Neural cell (in vitro differentiated cells): ENCODE measurements at regions not wholly inside any gene's neighbourhood (a gene's known extent, or its start where the extent isn't known, plus 50 kb on each side); places are given as distances from the start of the nearest gene placed in this dataset.

ENCODE experiments used
- H2AFZ ChIP-seq: fragments of 200-600, 300-800 bp; sonication (generic), shearing (Covaris generic); 2 replicates; pipeline ENCODE4 v1.6.0; 2014; ENCODE audit warnings: low read depth, mild to moderate bottlenecking, antibody characterized with exemption, low read length, moderate library complexity
- H3F3A ChIP-seq: fragments of 200-600 bp; shearing (Covaris generic); 2 replicates; pipeline ENCODE4 v1.6.1; 2016; ENCODE audit warnings: mild to moderate bottlenecking, moderate library complexity, mixed read lengths, antibody characterized with exemption, low read length; ENCODE audit not compliant: insufficient read depth, poor library complexity, severe bottlenecking
- H3K27ac ChIP-seq: fragments of 200-600, 300-800 bp; sonication (generic), shearing (Covaris generic); 2 replicates; pipeline ENCODE4 v1.5.1; 2014; ENCODE audit warnings: mild to moderate bottlenecking, low read length, moderate library complexity
- H3K27me3 ChIP-seq: fragments of 300-800, 200-600 bp; sonication (generic), shearing (Covaris generic); 2 replicates; pipeline ENCODE4 v1.6.0; 2014; ENCODE audit warnings: mild to moderate bottlenecking, low read depth, low read length, moderate library complexity; ENCODE audit not compliant: insufficient read depth
- H3K36me3 ChIP-seq: fragments of 300-800, 200-600 bp; sonication (generic), shearing (Covaris generic); 2 replicates; pipeline ENCODE4 v1.5.1; 2014; ENCODE audit warnings: mild to moderate bottlenecking, antibody characterized with exemption, low read length, moderate library complexity; ENCODE audit not compliant: insufficient read depth
- H3K4me2 ChIP-seq: fragments of 300-800, 200-600 bp; sonication (generic), shearing (Covaris generic); 2 replicates; pipeline ENCODE4 v1.6.0; 2014; ENCODE audit warnings: mild to moderate bottlenecking, low read length
- H3K4me3 ChIP-seq: fragments of 300-800, 200-600 bp; sonication (generic), shearing (Covaris generic); 2 replicates; pipeline ENCODE4 v1.5.1; 2014; ENCODE audit warnings: mild to moderate bottlenecking, low read length, moderate library complexity
- H3K79me2 ChIP-seq: fragments of 200-600 bp; shearing (Covaris generic); replicated peaks from 2 replicates; pipeline ENCODE4 v1.6.0; 2014; ENCODE audit warnings: mild to moderate bottlenecking, low read length, moderate library complexity; ENCODE audit not compliant: insufficient read depth
- H3K9ac ChIP-seq: fragments of 300-800, 200-600 bp; sonication (generic), shearing (Covaris generic); 2 replicates; pipeline ENCODE4 v1.6.1; 2016; ENCODE audit warnings: mild to moderate bottlenecking, low read length, mixed read lengths
- H3K9me2 ChIP-seq: fragments of 200-600 bp; shearing (Covaris generic); 2 replicates; pipeline ENCODE4 v1.6.1; 2016; ENCODE audit warnings: mild to moderate bottlenecking, low read length, mixed read lengths; ENCODE audit not compliant: insufficient read depth
- H3K9me3 ChIP-seq: fragments of 200-600, 300-800 bp; sonication (generic), shearing (Covaris generic); 2 replicates; pipeline ENCODE4 v1.6.1; 2016; ENCODE audit warnings: mild to moderate bottlenecking, mixed run types, low read length, moderate library complexity, mixed read lengths
- H4K20me1 ChIP-seq: fragments of 200-600 bp; shearing (Covaris generic); 2 replicates; pipeline ENCODE4 v1.6.1; 2016; ENCODE audit warnings: mild to moderate bottlenecking, mixed run types; ENCODE audit not compliant: insufficient read depth
- EP300 ChIP-seq: fragments of 450-650 bp; conservative IDR thresholded peaks from 2 replicates; pipeline ENCODE4 v1.6.1; 2014; ENCODE audit warnings: antibody characterized with exemption, mild to moderate bottlenecking, moderate library complexity; ENCODE audit not compliant: poor library complexity, severe bottlenecking
- EZH2 ChIP-seq: fragments of 200-600, 300-800 bp; shearing (Covaris generic), sonication (generic); IDR thresholded peaks from 2 replicates; pipeline ENCODE4 v1.6.1; 2014; ENCODE audit warnings: antibody characterized with exemption, low read length, borderline replicate concordance, mild to moderate bottlenecking; ENCODE audit not compliant: insufficient read depth, poor library complexity, severe bottlenecking
- MXI1 ChIP-seq: fragments of 450-650 bp; conservative IDR thresholded peaks from 2 replicates; pipeline ENCODE4 v1.6.1; 2014; ENCODE audit warnings: antibody characterized with exemption, mild to moderate bottlenecking; ENCODE audit not compliant: poor library complexity, severe bottlenecking
- POLR2AphosphoS5 ChIP-seq: IDR thresholded peaks from 2 replicates; pipeline ENCODE4 v1.6.1; 2012
- RAD21 ChIP-seq: fragments of 450-650 bp; conservative IDR thresholded peaks from 2 replicates; pipeline ENCODE4 v1.6.1; 2014; ENCODE audit warnings: antibody characterized with exemption, mild to moderate bottlenecking, moderate library complexity
- SMC3 ChIP-seq: fragments of 450-650 bp; conservative IDR thresholded peaks from 2 replicates; pipeline ENCODE4 v1.6.1; 2014; ENCODE audit warnings: antibody characterized with exemption, mild to moderate bottlenecking, moderate library complexity; ENCODE audit not compliant: poor library complexity
- TAF1 ChIP-seq: IDR thresholded peaks from 2 replicates; pipeline ENCODE4 v1.6.1; 2012; ENCODE audit warnings: low read depth
- TF ChIP-seq, protein P1 (sequence below): fragments of 450-650 bp; IDR thresholded peaks from 2 replicates; pipeline ENCODE4 v1.5.1; 2014; ENCODE audit warnings: antibody characterized with exemption, mild to moderate bottlenecking, moderate library complexity; ENCODE audit not compliant: poor library complexity, severe bottlenecking
- TF ChIP-seq, protein P2 (sequence below): IDR thresholded peaks from 2 replicates; pipeline ENCODE4 v1.6.1; 2012; ENCODE audit warnings: borderline replicate concordance

DNA sequence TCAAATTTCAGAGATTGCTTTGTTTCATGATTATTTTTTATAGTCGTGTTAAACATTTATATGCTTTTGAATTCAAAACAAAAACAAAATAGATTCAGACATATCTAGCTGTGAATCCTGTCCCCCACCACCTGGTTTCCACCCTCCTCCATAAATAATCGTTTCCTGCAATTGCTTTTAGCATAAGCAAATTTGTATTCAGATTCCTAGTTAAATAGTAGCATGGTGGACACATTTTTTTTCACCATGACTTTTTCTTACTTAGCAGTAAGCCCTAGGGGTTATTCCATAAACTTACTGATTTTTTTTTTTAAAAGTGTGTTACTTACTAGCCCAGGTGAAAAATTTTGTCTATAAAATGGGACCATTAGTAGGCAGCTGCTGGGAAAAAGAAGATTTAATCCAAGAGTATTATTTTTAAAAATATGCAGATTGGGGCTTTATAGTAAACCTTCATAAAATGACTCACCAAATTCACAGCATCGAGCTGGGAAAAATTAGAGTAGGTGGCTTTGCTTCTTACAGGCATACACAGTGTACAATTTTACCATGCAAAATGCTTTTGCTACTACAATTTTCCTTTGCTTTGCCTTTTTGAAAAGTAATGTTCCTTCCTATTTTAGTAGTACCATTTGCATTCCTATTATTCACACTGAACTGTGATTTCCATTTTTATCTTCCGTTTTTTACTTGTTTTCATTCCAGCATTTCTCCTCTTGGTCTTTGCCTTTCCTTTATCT, 117.8 kb downstream of the BTG1 start:
- no peaks in the 10 kb centered on the region for H3K79me2 ChIP-seq
- H3K4me2 ChIP-seq = no peak overlapping the region
- no peaks in the 10 kb centered on the region for H3F3A ChIP-seq
- H3K9me3 ChIP-seq = no peaks in the 10 kb centered on the region
- H4K20me1 ChIP-seq = no peaks in the 10 kb centered on the region
- H3K36me3 ChIP-seq = no peaks in the 10 kb centered on the region
- TF ChIP-seq MXI1 = no peak
- TF ChIP-seq, protein P1, sequence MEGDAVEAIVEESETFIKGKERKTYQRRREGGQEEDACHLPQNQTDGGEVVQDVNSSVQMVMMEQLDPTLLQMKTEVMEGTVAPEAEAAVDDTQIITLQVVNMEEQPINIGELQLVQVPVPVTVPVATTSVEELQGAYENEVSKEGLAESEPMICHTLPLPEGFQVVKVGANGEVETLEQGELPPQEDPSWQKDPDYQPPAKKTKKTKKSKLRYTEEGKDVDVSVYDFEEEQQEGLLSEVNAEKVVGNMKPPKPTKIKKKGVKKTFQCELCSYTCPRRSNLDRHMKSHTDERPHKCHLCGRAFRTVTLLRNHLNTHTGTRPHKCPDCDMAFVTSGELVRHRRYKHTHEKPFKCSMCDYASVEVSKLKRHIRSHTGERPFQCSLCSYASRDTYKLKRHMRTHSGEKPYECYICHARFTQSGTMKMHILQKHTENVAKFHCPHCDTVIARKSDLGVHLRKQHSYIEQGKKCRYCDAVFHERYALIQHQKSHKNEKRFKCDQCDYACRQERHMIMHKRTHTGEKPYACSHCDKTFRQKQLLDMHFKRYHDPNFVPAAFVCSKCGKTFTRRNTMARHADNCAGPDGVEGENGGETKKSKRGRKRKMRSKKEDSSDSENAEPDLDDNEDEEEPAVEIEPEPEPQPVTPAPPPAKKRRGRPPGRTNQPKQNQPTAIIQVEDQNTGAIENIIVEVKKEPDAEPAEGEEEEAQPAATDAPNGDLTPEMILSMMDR = no peak
- TF ChIP-seq RAD21 = no peak
- TF ChIP-seq EP300 = no peak
- TF ChIP-seq EZH2 = no peak
- TF ChIP-seq SMC3 = no peak
- H3K27ac ChIP-seq = no peak overlapping the region
- H3K27me3 ChIP-seq = no peaks in the 10 kb centered on the region
- no peak overlapping the region for H3K4me3 ChIP-seq
- H2AFZ ChIP-seq = no peak overlapping the region
- no peak overlapping the region for H3K9ac ChIP-seq
- H3K9me2 ChIP-seq = no peaks in the 10 kb centered on the region

DNA sequence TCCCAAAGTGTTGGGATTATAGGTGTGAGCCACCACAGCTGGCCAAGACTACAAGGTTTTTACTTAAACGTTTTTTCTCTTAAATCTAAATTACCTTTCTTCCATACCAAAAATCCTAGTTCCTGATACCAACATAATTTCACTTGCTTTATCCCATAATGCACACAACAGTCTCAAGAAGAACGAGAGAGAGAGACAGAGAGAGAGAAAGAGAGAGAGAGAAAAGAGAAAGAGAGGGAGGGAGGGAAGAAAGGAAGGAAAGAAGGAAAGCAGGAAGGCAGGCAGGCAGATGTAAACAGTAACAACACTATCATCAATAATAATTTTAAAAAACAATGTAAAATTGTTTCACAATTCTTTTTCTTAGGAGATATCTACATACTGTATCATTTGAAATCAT, 118.4 kb downstream of the BTG1 start:
- Histone ChIP-seq H3K79me2 (no peaks in the 10 kb centered on the region), H3K9me2 (no peaks in the 10 kb centered on the region), H3F3A (no peaks in the 10 kb centered on the region), H2AFZ (no peak overlapping the region), H3K36me3 (no peaks in the 10 kb centered on the region), H3K4me2 (no peak overlapping the region), H3K9me3 (no peaks in the 10 kb centered on the region), H3K27me3 (no peaks in the 10 kb centered on the region), H3K4me3 (no peak overlapping the region), H4K20me1 (no peaks in the 10 kb centered on the region), H3K27ac (no peak overlapping the region), H3K9ac (no peak overlapping the region)
- TF ChIP-seq SMC3 (no peak), RAD21 (no peak), POLR2AphosphoS5 (no peak), EP300 (no peak), TAF1 (no peak)

DNA sequence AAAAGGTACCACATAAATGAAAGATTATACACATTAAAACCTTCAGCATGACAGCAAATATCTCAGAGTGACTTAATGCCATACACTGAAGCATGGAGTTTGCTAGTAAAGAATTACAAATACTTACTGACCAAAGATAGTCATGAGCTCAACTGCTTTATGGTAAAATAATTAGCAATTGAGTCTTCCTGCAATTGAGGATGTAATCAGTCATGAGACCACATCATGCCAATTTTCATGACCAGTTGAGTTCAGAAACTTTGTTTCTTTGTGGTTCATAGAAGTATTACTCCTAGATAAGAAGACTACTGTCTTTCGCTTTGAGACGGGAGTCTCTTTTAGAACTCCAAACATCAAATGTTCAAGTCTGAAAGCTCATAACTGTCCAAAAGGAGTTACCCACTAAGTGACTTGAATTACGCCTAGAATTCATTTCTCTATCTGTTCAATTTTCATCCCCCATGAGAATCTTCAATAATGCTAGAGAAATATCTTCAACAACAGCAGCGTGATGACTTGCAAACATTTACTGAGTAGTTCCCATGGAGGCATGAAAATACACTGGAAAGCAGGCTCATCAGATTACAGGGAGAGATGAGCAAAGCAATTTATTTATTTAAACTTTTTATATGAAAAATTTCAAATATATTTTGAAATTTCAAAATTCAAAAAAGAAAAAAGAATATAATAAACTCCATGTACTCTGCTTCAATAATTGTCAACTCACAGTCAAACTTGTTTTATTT, 120.0 kb downstream of the BTG1 start:
- Histone ChIP-seq H3K27me3 (no peaks in the 10 kb centered on the region), H2AFZ (no peak overlapping the region), H4K20me1 (no peaks in the 10 kb centered on the region), H3F3A (no peaks in the 10 kb centered on the region), H3K4me2 (no peak overlapping the region), H3K9ac (no peak overlapping the region), H3K9me2 (no peaks in the 10 kb centered on the region), H3K4me3 (no peak overlapping the region), H3K36me3 (no peaks in the 10 kb centered on the region), H3K27ac (no peak overlapping the region), H3K79me2 (no peaks in the 10 kb centered on the region), H3K9me3 (no peaks in the 10 kb centered on the region)
- TF ChIP-seq SMC3 (no peak), POLR2AphosphoS5 (no peak), RAD21 (no peak), TAF1 (no peak), EZH2 (no peak), MXI1 (no peak), EP300 (no peak)
- TF ChIP-seq, protein P1 = no peak
- TF ChIP-seq, protein P2, sequence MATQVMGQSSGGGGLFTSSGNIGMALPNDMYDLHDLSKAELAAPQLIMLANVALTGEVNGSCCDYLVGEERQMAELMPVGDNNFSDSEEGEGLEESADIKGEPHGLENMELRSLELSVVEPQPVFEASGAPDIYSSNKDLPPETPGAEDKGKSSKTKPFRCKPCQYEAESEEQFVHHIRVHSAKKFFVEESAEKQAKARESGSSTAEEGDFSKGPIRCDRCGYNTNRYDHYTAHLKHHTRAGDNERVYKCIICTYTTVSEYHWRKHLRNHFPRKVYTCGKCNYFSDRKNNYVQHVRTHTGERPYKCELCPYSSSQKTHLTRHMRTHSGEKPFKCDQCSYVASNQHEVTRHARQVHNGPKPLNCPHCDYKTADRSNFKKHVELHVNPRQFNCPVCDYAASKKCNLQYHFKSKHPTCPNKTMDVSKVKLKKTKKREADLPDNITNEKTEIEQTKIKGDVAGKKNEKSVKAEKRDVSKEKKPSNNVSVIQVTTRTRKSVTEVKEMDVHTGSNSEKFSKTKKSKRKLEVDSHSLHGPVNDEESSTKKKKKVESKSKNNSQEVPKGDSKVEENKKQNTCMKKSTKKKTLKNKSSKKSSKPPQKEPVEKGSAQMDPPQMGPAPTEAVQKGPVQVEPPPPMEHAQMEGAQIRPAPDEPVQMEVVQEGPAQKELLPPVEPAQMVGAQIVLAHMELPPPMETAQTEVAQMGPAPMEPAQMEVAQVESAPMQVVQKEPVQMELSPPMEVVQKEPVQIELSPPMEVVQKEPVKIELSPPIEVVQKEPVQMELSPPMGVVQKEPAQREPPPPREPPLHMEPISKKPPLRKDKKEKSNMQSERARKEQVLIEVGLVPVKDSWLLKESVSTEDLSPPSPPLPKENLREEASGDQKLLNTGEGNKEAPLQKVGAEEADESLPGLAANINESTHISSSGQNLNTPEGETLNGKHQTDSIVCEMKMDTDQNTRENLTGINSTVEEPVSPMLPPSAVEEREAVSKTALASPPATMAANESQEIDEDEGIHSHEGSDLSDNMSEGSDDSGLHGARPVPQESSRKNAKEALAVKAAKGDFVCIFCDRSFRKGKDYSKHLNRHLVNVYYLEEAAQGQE = no peak
